Activated B cell treated with CpG ODN at 0.5 μM for 24 hours (primary cell): ENCODE measurements at regions not wholly inside any gene's neighbourhood (a gene's known extent, or its start where the extent isn't known, plus 50 kb on each side); places are given as distances from the start of the nearest gene placed in this dataset.

Source experiments
- ATAC-seq: fragments of 200-7000 bp; cut with Tn5 transposase; one replicate; pipeline ENCODE4 v1.10.0; 2021; ENCODE audit warnings: low read depth, mild to moderate bottlenecking, moderate library complexity
- CTCF ChIA-PET: fragments of 350-600 bp; sonication (Branson Sonifier 250); formaldehyde crosslinking; loops from one replicate; lab custom pipeline; 2021; ENCODE audit warnings: antibody characterized with exemption; lab: Charles Lee
- POLR2A ChIA-PET: fragments of 350-600 bp; sonication (Branson Sonifier 250); formaldehyde crosslinking; loops from one replicate; lab custom pipeline; 2021; ENCODE audit warnings: antibody characterized with exemption; lab: Charles Lee
- DNase-seq: peaks from one replicate; pipeline ENCODE4 v3.0.0; 2022
- H3K27ac Mint-ChIP-seq: one replicate; pipeline ENCODE4 v1.8.0; 2020; ENCODE audit warnings: mixed read lengths
- H3K27me3 Mint-ChIP-seq: one replicate; pipeline ENCODE4 v1.8.0; 2021; ENCODE audit warnings: mixed read lengths
- H3K36me3 Mint-ChIP-seq: one replicate; pipeline ENCODE4 v1.8.0; 2021; ENCODE audit warnings: low read depth, mixed read lengths
- H3K4me1 Mint-ChIP-seq: one replicate; pipeline ENCODE4 v1.8.0; 2021; ENCODE audit warnings: mixed read lengths
- H3K4me3 Mint-ChIP-seq: one replicate; pipeline ENCODE4 v1.8.0; 2020; ENCODE audit warnings: mild to moderate bottlenecking, mixed read lengths
- H3K9me3 Mint-ChIP-seq: one replicate; pipeline ENCODE4 v1.8.0; 2020; ENCODE audit warnings: mixed read lengths
- CTCF ChIP-seq: fragments of 200-600 bp; IDR thresholded peaks from one replicate; pipeline ENCODE4 v1.8.0; 2022; ENCODE audit warnings: antibody characterized with exemption, mild to moderate bottlenecking
- intact Hi-C: fragments of 100-400 bp; cut with micrococcal nuclease; formaldehyde crosslinking; loops from one replicate; pipeline ENCODE4 v1.15.1; 2024

- H3K27me3 Mint-ChIP-seq, result no peaks in the 10 kb centered on the region
- H3K27ac Mint-ChIP-seq, result no peak overlapping the region
- no peaks in the 10 kb centered on the region for H3K36me3 Mint-ChIP-seq
- ATAC-seq (no peak), DNase-seq (no peak)
- CTCF ChIA-PET, result no interaction called here
- no peak for TF ChIP-seq CTCF
- intact Hi-C loops, result no loop called here
- POLR2A ChIA-PET, result no interaction called here
- no peak overlapping the region for H3K4me3 Mint-ChIP-seq
- no peaks in the 10 kb centered on the region for H3K4me1 Mint-ChIP-seq
- peaks cover 3% of the 10 kb centered on the region for H3K9me3 Mint-ChIP-seq
Observed at GRCh38 chr2:107024269-107024668, 138.3 kb upstream of the ST6GAL2 start.

GRCh38 chr2:107025291-107025857 lies 139.4 kb upstream of the ST6GAL2 start:
- TF ChIP-seq CTCF, result no peak
- ATAC-seq (no peak), DNase-seq (no peak)
- peaks cover 3% of the 10 kb centered on the region for H3K9me3 Mint-ChIP-seq
- H3K36me3 Mint-ChIP-seq, result no peaks in the 10 kb centered on the region
- H3K27ac Mint-ChIP-seq, result no peak overlapping the region
- H3K4me1 Mint-ChIP-seq, result no peaks in the 10 kb centered on the region
- H3K27me3 Mint-ChIP-seq, result no peaks in the 10 kb centered on the region
- ChIA-PET CTCF (no interaction called here), POLR2A (no interaction called here)
- intact Hi-C loops, result no loop called here
- H3K4me3 Mint-ChIP-seq, result no peak overlapping the region

- H3K4me3 Mint-ChIP-seq, result no peak overlapping the region
Observed at GRCh38 chr2:107025869-107026380, 140.0 kb upstream of the ST6GAL2 start.

GRCh38 chr2:107027205-107027604 lies 141.2 kb upstream of the ST6GAL2 start:
- POLR2A ChIA-PET, result no interaction called here

More at GRCh38 chr2:107025869-107026380, 140.0 kb upstream of the ST6GAL2 start:
- ChIA-PET POLR2A (no interaction called here), CTCF (no interaction called here)
- DNase-seq, result no peak
- no peak for TF ChIP-seq CTCF
- H3K36me3 Mint-ChIP-seq, result no peaks in the 10 kb centered on the region
- intact Hi-C loops, result no loop called here
- H3K27ac Mint-ChIP-seq, result no peak overlapping the region
- H3K4me1 Mint-ChIP-seq, result no peaks in the 10 kb centered on the region
- no peaks in the 10 kb centered on the region for H3K27me3 Mint-ChIP-seq
- no peak for ATAC-seq
- peaks cover 3% of the 10 kb centered on the region for H3K9me3 Mint-ChIP-seq

GRCh38 chr2:107027810-107028209 lies 141.8 kb upstream of the ST6GAL2 start:
- intact Hi-C loops, result no loop called here
- H3K27me3 Mint-ChIP-seq, result no peaks in the 10 kb centered on the region
- peaks cover 3% of the 10 kb centered on the region for H3K9me3 Mint-ChIP-seq
- H3K4me1 Mint-ChIP-seq, result no peaks in the 10 kb centered on the region
- ATAC-seq (no peak), DNase-seq (no peak)
- ChIA-PET POLR2A (no interaction called here), CTCF (no interaction called here)
- no peak for TF ChIP-seq CTCF
- no peak overlapping the region for H3K4me3 Mint-ChIP-seq
- H3K27ac Mint-ChIP-seq, result no peak overlapping the region
- no peaks in the 10 kb centered on the region for H3K36me3 Mint-ChIP-seq

More at GRCh38 chr2:107027205-107027604, 141.2 kb upstream of the ST6GAL2 start:
- no peak for DNase-seq
- ATAC-seq, result no peak
- CTCF ChIA-PET, result no interaction called here
- no peaks in the 10 kb centered on the region for H3K4me1 Mint-ChIP-seq
- intact Hi-C loops, result no loop called here
- H3K9me3 Mint-ChIP-seq, result peaks cover 3% of the 10 kb centered on the region
- no peaks in the 10 kb centered on the region for H3K27me3 Mint-ChIP-seq
- TF ChIP-seq CTCF, result no peak
- H3K36me3 Mint-ChIP-seq, result no peaks in the 10 kb centered on the region
- H3K4me3 Mint-ChIP-seq, result no peak overlapping the region
- H3K27ac Mint-ChIP-seq, result no peak overlapping the region
